Renal cortical epithelial cell (primary cell): ENCODE measurements at regions not wholly inside any gene's neighbourhood (a gene's known extent, or its start where the extent isn't known, plus 50 kb on each side); places are given as distances from the start of the nearest gene placed in this dataset.

Experiments
- DNase-seq: peaks from one replicate; pipeline ENCODE4 v3.0.0-alpha.2; 2011; ENCODE audit warnings: low read depth

- no peak for DNase-seq
These were observed 95.7 kb upstream of the VPREB1 start for GRCh38 chr22:22148905-22149304.

- DNase-seq, result no peak
These were observed 99.7 kb upstream of the VPREB1 start for GRCh38 chr22:22144858-22145257.

- DNase-seq, result no peak
These were observed 101.1 kb upstream of the VPREB1 start for GRCh38 chr22:22143448-22143847.

GRCh38 chr22:22142661-22143060 lies 101.9 kb upstream of the VPREB1 start:
- DNase-seq, result no peak

- no peak for DNase-seq
These were observed 102.6 kb upstream of the VPREB1 start for GRCh38 chr22:22141771-22142591.

GRCh38 chr22:22141031-22141430 lies 103.6 kb upstream of the VPREB1 start:
- DNase-seq, result no peak

GRCh38 chr22:22139364-22139763 lies 105.2 kb upstream of the VPREB1 start:
- no peak for DNase-seq

GRCh38 chr22:22138915-22139314 lies 105.7 kb upstream of the VPREB1 start:
- no peak for DNase-seq

- DNase-seq, result no peak
These were observed 106.7 kb upstream of the VPREB1 start for GRCh38 chr22:22137891-22138290.

- no peak for DNase-seq
These were observed 110.7 kb upstream of the VPREB1 start for GRCh38 chr22:22133910-22134309.

- DNase-seq, result no peak
These were observed 113.5 kb upstream of the VPREB1 start for GRCh38 chr22:22130953-22131608.

- no peak for DNase-seq
These were observed 115.2 kb upstream of the VPREB1 start for GRCh38 chr22:22129387-22129786.

- DNase-seq, result no peak
These were observed 116.1 kb upstream of the VPREB1 start for GRCh38 chr22:22128440-22128839.

- DNase-seq, result no peak
These were observed 117.5 kb upstream of the VPREB1 start for GRCh38 chr22:22127100-22127499.

- DNase-seq, result no peak
These were observed 118.8 kb upstream of the VPREB1 start for GRCh38 chr22:22125579-22126468.

GRCh38 chr22:22125028-22125578 lies 119.5 kb upstream of the VPREB1 start:
- no peak for DNase-seq

GRCh38 chr22:22124374-22124773 lies 120.2 kb upstream of the VPREB1 start:
- no peak for DNase-seq

- DNase-seq, result no peak
These were observed 120.7 kb upstream of the VPREB1 start for GRCh38 chr22:22123960-22124278.

- no peak for DNase-seq
These were observed 121.2 kb upstream of the VPREB1 start for GRCh38 chr22:22123118-22123959.

GRCh38 chr22:22122348-22123117 lies 122.1 kb upstream of the VPREB1 start:
- DNase-seq, result no peak

- no peak for DNase-seq
These were observed 123.1 kb upstream of the VPREB1 start for GRCh38 chr22:22121445-22121844.
